A673 (cell line): ENCODE measurements at regions not wholly inside any gene's neighbourhood (a gene's known extent, or its start where the extent isn't known, plus 50 kb on each side); places are given as distances from the start of the nearest gene placed in this dataset.

Source experiments
- BruUV-seq: library from RNA; stranded (reverse); fragments of 400-500 nt; replicated peaks from 2 replicates; lab custom pipeline; 2021; lab: Mats Ljungman, UMichigan
- CTCF ChIA-PET: fragments of 300-600 bp; sonication (Branson Sonifier 250); formaldehyde crosslinking; loops from one replicate; lab custom pipeline; 2022; ENCODE audit warnings: antibody characterized with exemption; lab: Charles Lee
- POLR2A ChIA-PET: fragments of 300-600 bp; sonication (Branson Sonifier 250); formaldehyde crosslinking; loops from one replicate; lab custom pipeline; 2022; ENCODE audit warnings: antibody characterized with exemption; ENCODE audit not compliant: low non-redundant PET; lab: Charles Lee
- DNase-seq: peaks from one replicate; pipeline ENCODE4 v3.0.0-alpha.2; 2015; ENCODE audit warnings: low spot score
- H3K27ac ChIP-seq: fragments of 200-600 bp; sonication (generic); 2 replicates; pipeline ENCODE4 v1.5.1; 2016; ENCODE audit warnings: mixed run types, low read depth, mild to moderate bottlenecking, mixed read lengths, antibody characterized with exemption, low read length; ENCODE audit not compliant: poor library complexity, severe bottlenecking
- H3K27me3 ChIP-seq: fragments of 200-600 bp; sonication (generic); replicated peaks from 2 replicates; pipeline ENCODE4 v1.6.1; 2017; ENCODE audit warnings: mixed run types, low read depth, mild to moderate bottlenecking, mixed read lengths, antibody characterized with exemption, low read length; ENCODE audit not compliant: insufficient read depth, poor library complexity
- H3K36me3 ChIP-seq: fragments of 200-600 bp; sonication (generic); 2 replicates; pipeline ENCODE4 v1.6.1; 2016; ENCODE audit warnings: mixed run types, mild to moderate bottlenecking, mixed read lengths, antibody characterized with exemption, low read length; ENCODE audit not compliant: insufficient read depth, poor library complexity, severe bottlenecking
- H3K4me1 ChIP-seq: fragments of 200-600 bp; sonication (generic); 2 replicates; pipeline ENCODE4 v1.6.1; 2017; ENCODE audit warnings: mixed run types, mild to moderate bottlenecking, mixed read lengths, antibody characterized with exemption, low read length; ENCODE audit not compliant: insufficient read depth, poor library complexity, severe bottlenecking
- H3K4me3 ChIP-seq: fragments of 200-600 bp; sonication (generic); 2 replicates; pipeline ENCODE4 v1.5.1; 2016; ENCODE audit warnings: low read depth, mixed run types, mild to moderate bottlenecking, mixed read lengths, low read length; ENCODE audit not compliant: poor library complexity, severe bottlenecking
- H3K9me3 ChIP-seq: fragments of 200-600 bp; sonication (generic); 2 replicates; pipeline ENCODE4 v1.6.1; 2016; ENCODE audit warnings: mixed run types, low read depth, mild to moderate bottlenecking, mixed read lengths, antibody characterized with exemption, low read length; ENCODE audit not compliant: poor library complexity, severe bottlenecking
- EZH2 ChIP-seq: fragments of 200-600 bp; sonication (generic); IDR thresholded peaks from 2 replicates; pipeline ENCODE4 v1.6.1; 2017; ENCODE audit warnings: borderline replicate concordance, low read depth, mild to moderate bottlenecking, mixed read lengths, antibody characterized with exemption, low read length; ENCODE audit not compliant: poor library complexity, severe bottlenecking
- intact Hi-C: fragments of 100-400 bp; cut with micrococcal nuclease; formaldehyde crosslinking; loops from one replicate; pipeline ENCODE4 v1.10.0; 2022; ENCODE audit not compliant: unreplicated experiment
- TF ChIP-seq, protein P1 (sequence below): fragments of 300-800, 200-600 bp; sonication (generic); conservative IDR thresholded peaks from 2 replicates; pipeline ENCODE4 v1.5.1; 2017; ENCODE audit warnings: low read depth, mild to moderate bottlenecking, antibody characterized with exemption, low read length, moderate library complexity, mixed read lengths

DNA sequence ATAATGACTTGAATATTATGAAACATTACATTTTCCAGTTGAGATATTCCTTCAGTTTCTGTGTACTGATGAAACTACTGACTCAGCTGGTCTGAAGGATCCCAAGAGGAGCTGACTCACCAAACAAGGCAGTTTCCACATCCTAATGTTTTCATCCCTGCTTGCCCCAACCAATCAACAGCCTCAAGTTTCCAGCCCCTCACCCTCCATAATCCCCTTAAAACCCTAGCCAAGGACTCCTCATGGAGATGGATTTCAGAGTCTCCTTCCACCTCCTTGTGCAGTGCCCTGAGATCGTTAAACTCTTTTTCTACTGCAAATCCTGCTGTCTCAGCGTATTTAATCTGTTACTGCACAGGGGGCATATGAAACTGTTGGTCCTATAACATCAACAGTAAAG is 83.1 kb upstream of the HAO2 start:
- Histone ChIP-seq H3K36me3 (no peaks in the 10 kb centered on the region), H3K27ac (no peak overlapping the region), H3K4me3 (no peak overlapping the region), H3K27me3 (no peaks in the 10 kb centered on the region), H3K9me3 (no peaks in the 10 kb centered on the region), H3K4me1 (no peaks in the 10 kb centered on the region)
- BruUV-seq, result no TSS peak
- TF ChIP-seq EZH2, result no peak
- TF ChIP-seq, protein P1, sequence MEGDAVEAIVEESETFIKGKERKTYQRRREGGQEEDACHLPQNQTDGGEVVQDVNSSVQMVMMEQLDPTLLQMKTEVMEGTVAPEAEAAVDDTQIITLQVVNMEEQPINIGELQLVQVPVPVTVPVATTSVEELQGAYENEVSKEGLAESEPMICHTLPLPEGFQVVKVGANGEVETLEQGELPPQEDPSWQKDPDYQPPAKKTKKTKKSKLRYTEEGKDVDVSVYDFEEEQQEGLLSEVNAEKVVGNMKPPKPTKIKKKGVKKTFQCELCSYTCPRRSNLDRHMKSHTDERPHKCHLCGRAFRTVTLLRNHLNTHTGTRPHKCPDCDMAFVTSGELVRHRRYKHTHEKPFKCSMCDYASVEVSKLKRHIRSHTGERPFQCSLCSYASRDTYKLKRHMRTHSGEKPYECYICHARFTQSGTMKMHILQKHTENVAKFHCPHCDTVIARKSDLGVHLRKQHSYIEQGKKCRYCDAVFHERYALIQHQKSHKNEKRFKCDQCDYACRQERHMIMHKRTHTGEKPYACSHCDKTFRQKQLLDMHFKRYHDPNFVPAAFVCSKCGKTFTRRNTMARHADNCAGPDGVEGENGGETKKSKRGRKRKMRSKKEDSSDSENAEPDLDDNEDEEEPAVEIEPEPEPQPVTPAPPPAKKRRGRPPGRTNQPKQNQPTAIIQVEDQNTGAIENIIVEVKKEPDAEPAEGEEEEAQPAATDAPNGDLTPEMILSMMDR, result no peak
- CTCF ChIA-PET, result interaction anchor here (0.5 to 0.9 kb wide), 2 partner anchors 11 to 277 kb away, joined by 3 to 4 read pairs; no protein-coding TSS in a partner anchor
- intact Hi-C loops, result loop anchor here (10.0 kb wide), 1 partner anchor 389 kb away; no protein-coding TSS in a partner anchor
- DNase-seq, result peak; percentile 58
- POLR2A ChIA-PET, result interaction anchor here (0.7 kb wide), 1 partner anchor 221 kb away, joined by 3 read pairs; the partner anchor contains the start of gene HSD3B1

DNA sequence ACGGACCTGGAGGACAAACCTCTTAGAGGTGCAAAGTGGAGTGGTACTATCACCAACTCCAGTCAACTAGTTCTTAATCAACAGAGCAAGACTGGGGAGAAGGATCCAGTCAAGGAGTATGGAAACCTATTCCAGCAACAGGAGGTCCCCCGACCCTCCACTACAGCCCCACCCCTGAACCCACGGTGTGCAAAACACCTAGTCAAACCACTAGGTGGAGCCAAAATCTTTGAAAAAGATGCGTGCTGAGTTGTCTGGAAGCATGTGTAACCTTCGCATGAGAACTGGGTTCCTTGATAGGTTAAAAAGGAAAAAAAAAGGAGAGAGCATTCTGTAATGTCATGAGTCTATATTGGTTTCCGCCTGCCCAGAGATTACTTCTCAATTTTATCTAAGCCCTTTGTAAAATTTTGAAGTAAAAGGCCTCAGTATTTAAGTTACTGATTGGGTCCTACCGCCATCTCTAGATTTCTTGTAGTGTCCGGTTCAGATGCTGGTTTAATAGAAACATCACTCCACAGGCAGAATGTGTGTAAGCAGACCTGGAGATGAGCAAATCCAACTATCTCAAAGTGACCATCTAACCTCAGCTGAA is 81.9 kb upstream of the HAO2 start:
- no peaks in the 10 kb centered on the region for H3K36me3 ChIP-seq
- no peaks in the 10 kb centered on the region for H3K27me3 ChIP-seq
- POLR2A ChIA-PET, result no interaction called here
- no peak overlapping the region for H3K27ac ChIP-seq
- BruUV-seq, result no TSS peak
- CTCF ChIA-PET, result no interaction called here
- no peak overlapping the region for H3K4me3 ChIP-seq
- H3K4me1 ChIP-seq, result no peaks in the 10 kb centered on the region
- peak; percentile 71 for DNase-seq
- intact Hi-C loops, result loop anchor here (1.0 to 10.0 kb wide), 2 partner anchors 81 to 388 kb away; no protein-coding TSS in a partner anchor
- H3K9me3 ChIP-seq, result no peaks in the 10 kb centered on the region
- TF ChIP-seq, protein P1, result peak; percentile 83
- no peak for TF ChIP-seq EZH2

DNA sequence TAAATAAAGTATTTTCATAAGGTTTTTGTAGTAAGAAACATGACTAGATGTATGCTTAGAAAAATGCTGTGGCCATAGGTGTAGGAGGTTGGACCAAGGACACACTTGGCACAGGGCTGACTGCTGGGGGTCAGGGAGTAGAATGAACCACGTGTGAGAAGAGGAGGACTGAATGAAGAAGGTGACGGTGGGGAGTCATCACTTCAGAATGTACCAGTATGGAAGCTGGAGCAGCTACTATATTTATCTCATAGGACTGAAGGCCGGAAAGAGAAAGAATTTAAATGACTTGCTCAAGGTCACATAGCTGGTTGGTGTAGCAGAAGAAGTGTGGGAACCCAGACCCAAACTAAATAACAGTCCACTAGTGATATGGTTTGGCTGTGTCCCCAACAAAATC is 79.8 kb upstream of the HAO2 start:
- intact Hi-C loops, result loop anchor here (10.0 kb wide), 1 partner anchor 386 kb away; no protein-coding TSS in a partner anchor
- H3K36me3 ChIP-seq, result no peaks in the 10 kb centered on the region
- H3K27ac ChIP-seq, result no peak overlapping the region
- no peak for DNase-seq
- H3K4me1 ChIP-seq, result no peaks in the 10 kb centered on the region
- TF ChIP-seq, protein P1, result no peak
- TF ChIP-seq EZH2, result no peak
- H3K9me3 ChIP-seq, result no peaks in the 10 kb centered on the region
- CTCF ChIA-PET, result no interaction called here
- no peaks in the 10 kb centered on the region for H3K27me3 ChIP-seq
- POLR2A ChIA-PET, result no interaction called here
- BruUV-seq, result no TSS peak
- H3K4me3 ChIP-seq, result no peak overlapping the region
